ENCODE measurements at regions not wholly inside any gene's neighbourhood (a gene's known extent, or its start where the extent isn't known, plus 50 kb on each side); places are given as distances from the start of the nearest gene placed in this dataset.

DNA sequence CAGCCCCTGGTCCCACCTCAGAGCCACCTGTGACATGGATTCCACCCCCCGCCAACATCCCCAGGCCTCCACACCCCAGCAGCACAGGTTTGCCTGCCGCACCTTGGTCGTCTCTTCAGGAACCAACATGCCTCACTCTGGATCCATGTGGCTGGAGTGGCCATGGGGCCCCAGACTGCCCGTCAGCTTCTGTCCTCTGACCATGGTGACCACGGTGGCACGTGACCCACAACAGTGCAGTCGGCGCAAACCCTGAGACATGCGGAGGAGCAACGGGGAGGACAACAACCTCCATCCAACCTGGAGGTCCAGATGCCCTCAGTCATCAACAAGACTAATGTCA lies 85.6 kb downstream of the ANKRD60 start:
- Histone ChIP-seq H3K9me3 (ENCODE audit: low read length) (no peaks in the 10 kb centered on the region), H4K20me1 (ENCODE audit: insufficient read depth, low read length) (no peaks in the 10 kb centered on the region), H3K27me3 (ENCODE audit: insufficient read depth, low read length) (no peaks in the 10 kb centered on the region; the same call in 1 of the 2 replicates), H3K9me2 (ENCODE audit: low read depth, low read length) (no peaks in the 10 kb centered on the region), H2AFZ (ENCODE audit: low read length) (no peak overlapping the region), H3K4me3 (ENCODE audit: low read depth, low read length, poor library complexity, severe bottlenecking) (no peak overlapping the region), H3F3A (ENCODE audit: insufficient read depth, low read length) (no peaks in the 10 kb centered on the region), H3K79me2 (ENCODE audit: insufficient read depth, low read length) (no peaks in the 10 kb centered on the region), H3K27ac (ENCODE audit: low read depth, low read length, poor library complexity, severe bottlenecking) (no peak overlapping the region), H3K9ac (ENCODE audit: low read length) (no peak overlapping the region), H3K4me1 (ENCODE audit: insufficient read depth, low read length, severe bottlenecking) (no peaks in the 10 kb centered on the region), H3K4me2 (ENCODE audit: low read length) (no peak overlapping the region), H3K36me3 (ENCODE audit: insufficient read depth, low read length) (no peaks in the 10 kb centered on the region)
- TF ChIP-seq, protein P1, sequence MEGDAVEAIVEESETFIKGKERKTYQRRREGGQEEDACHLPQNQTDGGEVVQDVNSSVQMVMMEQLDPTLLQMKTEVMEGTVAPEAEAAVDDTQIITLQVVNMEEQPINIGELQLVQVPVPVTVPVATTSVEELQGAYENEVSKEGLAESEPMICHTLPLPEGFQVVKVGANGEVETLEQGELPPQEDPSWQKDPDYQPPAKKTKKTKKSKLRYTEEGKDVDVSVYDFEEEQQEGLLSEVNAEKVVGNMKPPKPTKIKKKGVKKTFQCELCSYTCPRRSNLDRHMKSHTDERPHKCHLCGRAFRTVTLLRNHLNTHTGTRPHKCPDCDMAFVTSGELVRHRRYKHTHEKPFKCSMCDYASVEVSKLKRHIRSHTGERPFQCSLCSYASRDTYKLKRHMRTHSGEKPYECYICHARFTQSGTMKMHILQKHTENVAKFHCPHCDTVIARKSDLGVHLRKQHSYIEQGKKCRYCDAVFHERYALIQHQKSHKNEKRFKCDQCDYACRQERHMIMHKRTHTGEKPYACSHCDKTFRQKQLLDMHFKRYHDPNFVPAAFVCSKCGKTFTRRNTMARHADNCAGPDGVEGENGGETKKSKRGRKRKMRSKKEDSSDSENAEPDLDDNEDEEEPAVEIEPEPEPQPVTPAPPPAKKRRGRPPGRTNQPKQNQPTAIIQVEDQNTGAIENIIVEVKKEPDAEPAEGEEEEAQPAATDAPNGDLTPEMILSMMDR (IDR thresholded peaks at IDR 0.05; ENCODE audit: low read length): no peak
- no peak for TF ChIP-seq EZH2 (IDR thresholded peaks at IDR 0.05; ENCODE audit: borderline replicate concordance, low read length)

DNA sequence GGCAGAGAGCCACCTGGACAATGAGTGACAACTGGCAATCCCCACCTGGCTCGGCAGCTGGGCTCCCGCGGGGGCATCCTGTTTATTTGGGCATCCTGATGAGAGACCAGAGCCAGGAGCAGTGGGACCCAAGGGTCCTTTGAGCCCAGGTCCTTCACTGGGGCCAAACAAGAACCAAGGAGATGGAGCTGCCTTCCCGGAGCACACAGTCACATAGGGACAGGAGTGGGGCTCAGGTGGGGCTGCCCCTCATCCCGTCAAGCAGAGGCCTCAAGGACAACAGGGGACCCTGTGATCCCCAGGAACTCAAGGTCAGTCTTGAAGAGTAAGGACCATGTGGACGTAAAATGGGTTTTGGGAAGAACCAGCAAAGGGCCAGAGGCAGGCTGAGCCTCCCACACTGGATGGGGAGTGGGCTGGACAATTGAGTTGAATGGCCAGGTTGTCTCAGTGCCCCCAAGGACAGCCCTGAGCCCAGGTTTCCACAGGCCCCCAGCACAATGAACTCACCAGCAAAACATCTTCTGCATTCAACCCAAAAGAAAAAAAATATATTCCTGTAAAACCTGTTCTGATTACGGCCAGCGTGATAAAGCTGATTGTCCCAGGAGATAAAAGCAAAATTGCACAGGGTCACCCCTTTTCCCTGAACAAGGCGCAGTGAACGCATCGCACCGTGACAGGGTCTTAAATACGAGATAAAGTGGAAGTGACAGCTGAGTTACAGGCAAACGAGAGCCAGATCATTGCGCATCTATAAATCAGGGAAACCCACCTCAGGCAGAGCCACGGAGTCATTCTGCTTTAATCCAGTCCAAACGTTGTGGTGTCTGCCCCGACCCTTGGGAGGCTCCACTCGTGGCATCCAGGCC lies 86.2 kb downstream of the ANKRD60 start:
- H4K20me1 ChIP-seq (ENCODE audit: insufficient read depth, low read length): no peaks in the 10 kb centered on the region
- H3K4me2 ChIP-seq (ENCODE audit: low read length): no peak overlapping the region
- no peaks in the 10 kb centered on the region for H3K79me2 ChIP-seq (ENCODE audit: insufficient read depth, low read length)
- no peaks in the 10 kb centered on the region for H3K36me3 ChIP-seq (ENCODE audit: insufficient read depth, low read length)
- no peaks in the 10 kb centered on the region for H3K9me3 ChIP-seq (ENCODE audit: low read length)
- TF ChIP-seq, protein P1 (IDR thresholded peaks at IDR 0.05; ENCODE audit: low read length): no peak
- TF ChIP-seq EZH2 (IDR thresholded peaks at IDR 0.05; ENCODE audit: borderline replicate concordance, low read length): no peak
- no peak overlapping the region for H3K9ac ChIP-seq (ENCODE audit: low read length)
- H3K27ac ChIP-seq (ENCODE audit: low read depth, low read length, poor library complexity, severe bottlenecking): no peak overlapping the region
- no peak overlapping the region for H3K4me3 ChIP-seq (ENCODE audit: low read depth, low read length, poor library complexity, severe bottlenecking)
- H3K9me2 ChIP-seq (ENCODE audit: low read depth, low read length): no peaks in the 10 kb centered on the region
- no peaks in the 10 kb centered on the region for H3K4me1 ChIP-seq (ENCODE audit: insufficient read depth, low read length, severe bottlenecking)
- no peak overlapping the region for H2AFZ ChIP-seq (ENCODE audit: low read length)
- no peaks in the 10 kb centered on the region; the same call in 1 of the 2 replicates for H3K27me3 ChIP-seq (ENCODE audit: insufficient read depth, low read length)
- H3F3A ChIP-seq (ENCODE audit: insufficient read depth, low read length): no peaks in the 10 kb centered on the region

DNA sequence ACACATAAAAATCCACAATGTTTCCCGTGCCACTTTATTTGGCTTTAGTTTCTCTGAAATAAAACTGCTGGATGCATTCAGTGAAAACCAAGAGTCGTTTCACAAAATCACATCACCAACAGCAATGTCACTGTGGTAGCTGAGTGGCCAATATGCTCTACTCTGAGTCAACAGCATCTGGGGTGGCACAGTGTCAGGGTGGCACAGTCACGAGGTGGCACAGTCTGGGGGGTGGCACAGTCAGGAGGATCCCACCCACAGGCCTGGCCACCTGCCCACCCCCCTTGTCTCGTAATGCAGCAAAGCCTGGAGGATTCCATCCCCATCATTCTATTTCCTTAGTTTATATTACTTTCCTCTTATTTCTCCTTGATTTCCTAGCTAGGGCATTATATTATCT lies 87.0 kb downstream of the ANKRD60 start:
- Histone ChIP-seq H3K27ac (ENCODE audit: low read depth, low read length, poor library complexity, severe bottlenecking) (no peak overlapping the region), H3K36me3 (ENCODE audit: insufficient read depth, low read length) (no peaks in the 10 kb centered on the region), H3K9ac (ENCODE audit: low read length) (no peak overlapping the region), H3K4me1 (ENCODE audit: insufficient read depth, low read length, severe bottlenecking) (no peaks in the 10 kb centered on the region), H3K79me2 (ENCODE audit: insufficient read depth, low read length) (no peaks in the 10 kb centered on the region), H3K4me3 (ENCODE audit: low read depth, low read length, poor library complexity, severe bottlenecking) (no peak overlapping the region), H3K9me2 (ENCODE audit: low read depth, low read length) (no peaks in the 10 kb centered on the region), H3K4me2 (ENCODE audit: low read length) (no peak overlapping the region), H3K9me3 (ENCODE audit: low read length) (no peaks in the 10 kb centered on the region), H2AFZ (ENCODE audit: low read length) (no peak overlapping the region), H3K27me3 (ENCODE audit: insufficient read depth, low read length) (no peaks in the 10 kb centered on the region), H4K20me1 (ENCODE audit: insufficient read depth, low read length) (no peaks in the 10 kb centered on the region), H3F3A (ENCODE audit: insufficient read depth, low read length) (no peaks in the 10 kb centered on the region)
- TF ChIP-seq, protein P1 (IDR thresholded peaks at IDR 0.05; ENCODE audit: low read length): no peak
- TF ChIP-seq EZH2 (IDR thresholded peaks at IDR 0.05; ENCODE audit: borderline replicate concordance, low read length): no peak

Data from OCI-LY1 (cell line).